Effector CD4-positive, alpha-beta T cell (primary cell): ENCODE measurements at regions not wholly inside any gene's neighbourhood (a gene's known extent, or its start where the extent isn't known, plus 50 kb on each side); places are given as distances from the start of the nearest gene placed in this dataset.

Source experiments
- DNase-seq: peaks from one replicate; pipeline ENCODE4 v3.0.0-alpha.2; 2020

GRCh38 chr12:91836696-91837095 is 308.9 kb downstream of the BTG1 start:
- no peak for DNase-seq

GRCh38 chr12:91836264-91836663 is 309.4 kb downstream of the BTG1 start:
- DNase-seq, result no peak

- DNase-seq, result no peak
Measured at GRCh38 chr12:91835693-91836092, 310.0 kb downstream of the BTG1 start.

GRCh38 chr12:91833780-91834359 is 311.8 kb downstream of the BTG1 start:
- DNase-seq, result no peak

- no peak for DNase-seq
Measured at GRCh38 chr12:91825999-91826398, 319.6 kb downstream of the BTG1 start.

GRCh38 chr12:91824991-91825390 is 320.7 kb downstream of the BTG1 start:
- no peak for DNase-seq

GRCh38 chr12:91819132-91819447 is 326.6 kb downstream of the BTG1 start:
- no peak for DNase-seq

- no peak for DNase-seq
Measured at GRCh38 chr12:91818227-91819131, 327.2 kb downstream of the BTG1 start.

GRCh38 chr12:91817517-91817916 is 328.1 kb downstream of the BTG1 start:
- DNase-seq, result no peak

- no peak for DNase-seq
Measured at GRCh38 chr12:91813701-91814100, 331.9 kb downstream of the BTG1 start.

- DNase-seq, result peak; percentile 64
Measured at GRCh38 chr12:91811481-91812287, 334.0 kb downstream of the BTG1 start.

- DNase-seq, result no peak
Measured at GRCh38 chr12:91810531-91811451, 334.9 kb downstream of the BTG1 start.

- DNase-seq, result no peak
Measured at GRCh38 chr12:91810077-91810476, 335.6 kb downstream of the BTG1 start.

- DNase-seq, result no peak
Measured at GRCh38 chr12:91805031-91805430, 340.6 kb downstream of the BTG1 start.

GRCh38 chr12:91804533-91804932 is 341.1 kb downstream of the BTG1 start:
- no peak for DNase-seq

GRCh38 chr12:91801048-91801447 is 344.6 kb downstream of the BTG1 start:
- DNase-seq, result no peak

GRCh38 chr12:91793676-91794075 is 352.0 kb downstream of the BTG1 start:
- no peak for DNase-seq

- DNase-seq, result no peak
Measured at GRCh38 chr12:91792597-91792996, 353.0 kb downstream of the BTG1 start.

GRCh38 chr12:91786499-91787272 is 359.0 kb downstream of the BTG1 start:
- DNase-seq, result no peak

- no peak for DNase-seq
Measured at GRCh38 chr12:91785655-91786498, 359.8 kb downstream of the BTG1 start.

- no peak for DNase-seq
Measured at GRCh38 chr12:91781114-91781513, 364.5 kb downstream of the BTG1 start.
